AG10803 (cell line): ENCODE measurements at regions not wholly inside any gene's neighbourhood (a gene's known extent, or its start where the extent isn't known, plus 50 kb on each side); places are given as distances from the start of the nearest gene placed in this dataset.

Source experiments
- DNase-seq: peaks from one replicate; pipeline ENCODE4 v3.0.0; 2010; ENCODE audit warnings: low read depth
- H3K4me3 ChIP-seq: 2 replicates; pipeline ENCODE4 v1.5.1; 2011; ENCODE audit warnings: mild to moderate bottlenecking, low read length, control low read depth
- TF ChIP-seq, protein P1 (sequence below): conservative IDR thresholded peaks from 2 replicates; pipeline ENCODE4 v1.5.1; 2011; ENCODE audit warnings: mild to moderate bottlenecking, low read length, control low read depth, inconsistent platforms

DNA sequence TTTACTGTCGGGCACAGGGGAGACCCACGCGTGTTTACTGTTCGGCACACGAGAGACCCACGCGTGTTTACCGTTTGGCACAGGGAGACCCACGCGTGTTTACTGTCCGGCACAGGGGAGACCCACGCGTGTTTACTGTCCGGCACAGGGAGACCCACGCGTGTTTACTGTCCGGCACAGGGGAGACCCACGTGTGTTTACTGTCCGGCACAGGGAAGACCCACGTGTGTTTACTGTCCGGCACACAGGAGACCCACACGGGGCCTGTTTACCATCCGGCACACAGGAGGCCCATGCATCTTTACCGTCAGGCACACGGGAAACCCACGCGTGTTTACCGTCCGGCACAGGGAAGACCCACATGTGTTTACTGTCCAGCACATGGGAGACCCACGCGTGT lies 525.1 kb downstream of the BRD1 start:
- no peak overlapping the region for H3K4me3 ChIP-seq
- TF ChIP-seq, protein P1, sequence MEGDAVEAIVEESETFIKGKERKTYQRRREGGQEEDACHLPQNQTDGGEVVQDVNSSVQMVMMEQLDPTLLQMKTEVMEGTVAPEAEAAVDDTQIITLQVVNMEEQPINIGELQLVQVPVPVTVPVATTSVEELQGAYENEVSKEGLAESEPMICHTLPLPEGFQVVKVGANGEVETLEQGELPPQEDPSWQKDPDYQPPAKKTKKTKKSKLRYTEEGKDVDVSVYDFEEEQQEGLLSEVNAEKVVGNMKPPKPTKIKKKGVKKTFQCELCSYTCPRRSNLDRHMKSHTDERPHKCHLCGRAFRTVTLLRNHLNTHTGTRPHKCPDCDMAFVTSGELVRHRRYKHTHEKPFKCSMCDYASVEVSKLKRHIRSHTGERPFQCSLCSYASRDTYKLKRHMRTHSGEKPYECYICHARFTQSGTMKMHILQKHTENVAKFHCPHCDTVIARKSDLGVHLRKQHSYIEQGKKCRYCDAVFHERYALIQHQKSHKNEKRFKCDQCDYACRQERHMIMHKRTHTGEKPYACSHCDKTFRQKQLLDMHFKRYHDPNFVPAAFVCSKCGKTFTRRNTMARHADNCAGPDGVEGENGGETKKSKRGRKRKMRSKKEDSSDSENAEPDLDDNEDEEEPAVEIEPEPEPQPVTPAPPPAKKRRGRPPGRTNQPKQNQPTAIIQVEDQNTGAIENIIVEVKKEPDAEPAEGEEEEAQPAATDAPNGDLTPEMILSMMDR, result no peak
- no peak for DNase-seq

DNA sequence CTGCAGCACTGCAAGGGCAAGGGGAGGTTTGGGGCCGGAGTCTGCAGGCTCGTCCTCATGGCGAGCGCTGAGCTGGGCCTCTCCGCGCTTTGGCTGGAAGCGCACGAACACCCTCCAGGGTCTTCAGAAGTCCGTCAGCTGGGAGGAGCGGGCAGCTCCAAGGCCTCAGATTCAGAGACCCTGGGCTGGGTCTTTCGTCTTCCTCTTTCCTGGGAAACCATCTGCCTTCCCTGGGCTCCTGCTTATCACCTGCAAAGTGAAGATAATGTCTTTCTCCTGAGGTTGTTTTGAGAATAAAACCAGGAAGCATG lies 525.6 kb downstream of the BRD1 start:
- H3K4me3 ChIP-seq, result no peak overlapping the region
- TF ChIP-seq, protein P1, result no peak
- no peak for DNase-seq

DNA sequence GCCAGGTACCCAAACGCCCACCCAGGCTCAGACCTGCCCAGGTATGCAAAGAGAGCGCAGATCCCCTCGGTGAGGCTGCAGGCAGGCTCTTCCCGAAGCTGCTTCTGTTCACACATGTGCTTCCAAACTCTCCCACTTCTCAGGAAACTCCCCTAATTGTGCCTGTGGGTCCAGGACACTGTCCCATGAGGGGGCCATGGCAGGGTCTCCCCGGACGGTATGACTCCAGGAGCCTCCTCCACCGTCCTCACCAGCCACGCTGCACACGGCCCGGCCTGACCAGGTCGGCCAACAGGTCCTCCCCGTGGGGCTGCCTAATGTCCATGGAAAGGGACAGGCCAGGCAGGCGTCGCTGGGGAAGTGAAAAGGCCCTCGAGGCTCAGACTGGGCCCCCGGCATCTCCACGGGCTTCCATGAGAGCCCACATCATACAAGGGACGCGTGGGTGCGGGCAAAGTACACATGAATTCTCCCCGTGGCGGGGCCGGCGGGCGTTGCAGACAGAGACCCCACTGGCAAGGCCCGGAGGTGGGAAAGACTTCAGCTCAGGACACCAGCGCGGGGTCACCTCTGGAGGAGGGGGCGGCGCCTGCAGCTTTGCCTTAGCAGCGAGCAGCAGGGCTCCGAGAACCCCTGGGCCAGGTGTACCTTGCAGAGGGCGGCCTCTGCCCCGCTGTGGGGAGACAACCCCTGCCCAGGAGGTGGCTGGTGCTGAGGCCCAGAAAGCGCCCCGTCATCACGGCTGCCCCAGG lies 526.1 kb downstream of the BRD1 start:
- TF ChIP-seq, protein P1, result no peak
- H3K4me3 ChIP-seq, result no peak overlapping the region
- no peak for DNase-seq

DNA sequence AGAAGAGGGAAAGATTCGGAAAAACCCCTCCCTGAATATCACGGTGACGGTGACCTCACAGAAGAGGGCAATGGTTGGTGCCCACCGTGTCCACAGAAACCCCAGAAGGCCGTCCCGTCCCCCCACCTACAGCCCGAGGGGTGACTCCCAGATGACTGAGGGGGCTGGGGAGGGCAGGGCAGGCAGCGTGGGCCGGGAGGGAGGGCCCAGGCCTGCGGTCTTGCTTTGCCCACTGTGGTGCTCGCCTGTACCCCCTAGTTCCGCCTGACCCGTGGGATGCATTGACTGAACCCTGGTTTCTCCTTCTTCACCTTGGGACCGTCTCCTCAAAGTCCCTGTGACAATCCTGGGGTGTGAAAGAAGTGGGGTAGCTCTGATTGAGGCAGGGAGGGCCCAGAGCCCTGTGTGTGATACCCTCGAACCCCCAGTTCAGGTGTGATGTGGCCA lies 526.7 kb downstream of the BRD1 start:
- no peak for DNase-seq
- TF ChIP-seq, protein P1, result no peak
- H3K4me3 ChIP-seq, result no peak overlapping the region

DNA sequence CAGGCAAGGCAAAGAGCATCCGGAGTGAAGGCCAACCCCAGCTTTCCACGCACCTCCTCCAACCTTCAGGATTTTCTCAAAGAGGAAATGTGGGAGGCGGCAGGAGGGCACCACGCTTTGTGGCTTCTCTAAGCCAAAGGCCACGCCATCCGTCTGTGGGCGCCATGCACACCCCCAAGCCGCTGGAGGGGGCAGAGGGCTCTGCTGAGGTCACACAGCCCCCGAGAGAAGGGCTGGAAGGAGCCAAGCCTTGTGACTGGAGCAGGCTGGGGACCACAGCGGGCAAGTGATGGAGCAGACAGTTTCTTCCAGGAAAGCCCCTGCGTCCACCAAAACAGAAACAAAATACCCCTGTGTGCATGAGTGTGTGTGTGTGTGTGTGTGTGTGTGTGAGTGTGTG lies 527.4 kb downstream of the BRD1 start:
- TF ChIP-seq, protein P1, result no peak
- H3K4me3 ChIP-seq, result no peak overlapping the region
- no peak for DNase-seq

DNA sequence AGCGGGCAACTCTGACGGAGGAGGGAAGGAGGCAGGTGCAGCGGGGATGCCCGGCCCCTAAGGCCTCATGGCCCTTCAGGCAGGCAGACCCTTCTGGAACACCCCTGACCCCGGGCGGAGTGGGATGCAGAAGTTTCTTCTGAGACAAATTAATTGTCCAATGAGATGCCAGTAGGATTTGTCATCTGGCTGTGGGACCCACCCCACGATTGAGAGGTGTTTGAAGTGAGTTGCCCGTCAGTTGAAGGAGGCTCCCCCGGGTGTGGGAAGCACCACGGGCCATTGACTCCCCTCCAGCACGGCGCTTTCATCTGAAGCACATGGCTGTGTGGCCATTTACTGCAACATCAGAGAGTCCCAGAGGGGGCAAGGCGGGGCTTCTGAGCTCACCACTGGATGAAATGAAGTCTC lies 527.8 kb downstream of the BRD1 start:
- H3K4me3 ChIP-seq, result no peak overlapping the region
- DNase-seq, result no peak
- TF ChIP-seq, protein P1, result no peak
